ENCODE measurements at regions not wholly inside any gene's neighbourhood (a gene's known extent, or its start where the extent isn't known, plus 50 kb on each side); places are given as distances from the start of the nearest gene placed in this dataset.

GRCh38 chr18:68445668-68446426 lies 269.1 kb downstream of the TMX3 start:
- TF ChIP-seq EZH2 (IDR thresholded peaks at IDR 0.05; ENCODE audit: low read depth, low read length, severe bottlenecking), result no peak
- TF ChIP-seq HDAC2 (IDR thresholded peaks at IDR 0.05; ENCODE audit: borderline replicate concordance in 1 of 2, low read depth in 2 of 2, low read length in 2 of 2), result no peak
- TF ChIP-seq POLR2A (IDR thresholded peaks at IDR 0.05; ENCODE audit: control extremely low read depth in 1 of 2, low read depth in 2 of 2, low read length in 2 of 2), result no peak
- no peak for TF ChIP-seq POU5F1 (IDR thresholded peaks at IDR 0.05; ENCODE audit: low read depth, low read length)
